ENCODE measurements at regions not wholly inside any gene's neighbourhood (a gene's known extent, or its start where the extent isn't known, plus 50 kb on each side); places are given as distances from the start of the nearest gene placed in this dataset.

DNA sequence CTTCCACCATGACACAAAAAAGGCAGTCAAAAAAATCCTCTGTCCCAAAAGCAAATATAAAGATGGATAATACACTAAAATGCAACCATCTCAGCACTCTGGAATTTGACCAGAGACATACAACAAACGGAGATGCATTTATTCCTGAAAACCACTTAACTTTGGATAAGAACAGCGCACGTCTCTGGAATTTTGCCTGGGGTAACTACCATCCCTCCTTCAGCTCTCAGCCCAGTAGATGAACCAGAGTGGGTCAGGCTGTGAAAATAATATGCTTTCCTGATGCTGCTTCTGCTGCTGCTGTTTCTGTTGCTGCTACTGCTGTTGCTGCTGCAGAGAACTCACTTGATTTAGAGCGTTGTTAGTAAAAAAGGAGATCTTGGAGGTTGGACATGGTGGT, 133.8 kb upstream of the ACVR2A start:
- DNase-seq (ENCODE audit: low read depth), result no peak

DNA sequence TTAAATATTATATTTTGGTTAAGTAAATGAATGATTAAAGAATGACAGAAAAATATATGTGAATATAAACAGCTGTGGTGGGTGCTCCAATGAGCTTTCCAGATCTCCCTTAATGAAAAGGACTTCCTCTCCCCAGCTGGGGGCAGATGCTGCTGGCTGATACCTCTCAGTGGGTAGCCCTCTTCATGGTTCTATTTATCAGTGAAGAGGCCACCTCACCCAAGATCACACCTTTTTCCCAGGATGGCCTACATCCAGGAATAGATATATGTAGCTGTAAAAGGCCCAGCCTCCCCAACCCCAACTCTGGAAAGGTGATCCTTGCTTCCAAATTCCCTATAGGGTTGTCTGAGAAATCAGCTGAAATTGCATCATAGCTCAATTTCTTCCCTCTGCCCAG, 135.2 kb upstream of the ACVR2A start:
- no peak for DNase-seq (ENCODE audit: low read depth)

DNA sequence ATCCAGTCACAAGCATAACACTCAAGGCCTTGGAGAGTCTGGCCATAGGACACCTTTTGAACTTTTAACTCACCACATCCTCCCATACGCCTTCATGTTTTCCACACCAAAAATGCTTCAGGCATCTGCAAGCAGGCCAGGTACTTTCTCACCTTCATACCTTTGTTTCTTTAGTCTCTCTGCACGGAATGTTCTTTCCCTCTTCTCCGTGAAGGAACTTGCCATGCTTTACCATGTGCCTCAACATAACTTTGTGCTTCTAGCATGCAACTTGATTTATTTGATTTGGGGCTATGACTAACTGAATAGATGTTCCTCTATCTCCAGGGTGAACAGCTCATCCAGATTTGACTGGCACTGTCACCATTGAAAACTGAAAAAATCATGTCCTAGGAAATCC, 141.7 kb upstream of the ACVR2A start:
- no peak for DNase-seq (ENCODE audit: low read depth)

DNA sequence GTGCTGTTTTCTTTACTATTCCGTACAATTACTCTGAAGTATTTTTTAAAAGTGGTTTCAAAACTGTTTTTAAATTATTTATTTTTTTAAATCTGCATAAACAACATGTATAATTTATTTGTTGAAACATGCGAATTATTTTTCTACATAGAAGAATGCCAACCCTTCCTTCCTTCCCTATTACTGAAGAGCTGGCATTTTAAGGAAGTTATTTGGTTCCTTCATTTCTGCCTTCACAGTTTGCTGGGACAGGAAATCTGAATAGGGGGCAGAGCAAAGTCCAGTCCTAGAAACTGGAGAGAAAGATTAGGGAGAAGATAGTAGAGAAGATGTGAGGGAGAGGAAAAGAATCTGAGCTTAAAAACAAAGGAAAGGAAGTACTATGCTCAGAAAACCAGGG, 146.7 kb upstream of the ACVR2A start:
- DNase-seq (ENCODE audit: low read depth), result no peak

DNA sequence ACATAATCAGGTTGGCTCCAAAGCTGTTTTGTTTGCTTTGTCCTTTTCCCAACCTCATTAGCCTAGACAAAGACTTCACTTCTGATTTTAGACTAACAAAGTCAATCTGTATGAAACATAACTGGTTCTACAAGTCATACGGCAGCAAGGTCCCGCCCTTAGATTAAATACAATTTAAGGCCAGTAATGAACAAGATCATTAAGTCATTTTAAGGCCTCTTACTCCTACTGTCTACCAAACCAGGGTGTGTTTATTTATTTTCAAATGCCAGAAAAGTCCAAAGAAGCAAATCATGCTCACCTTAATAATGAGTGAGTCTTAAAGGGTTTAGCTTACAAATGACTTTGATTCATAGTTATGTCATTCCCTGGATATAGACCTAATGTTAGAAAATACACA, 148.4 kb upstream of the ACVR2A start:
- no peak for DNase-seq (ENCODE audit: low read depth)

DNA sequence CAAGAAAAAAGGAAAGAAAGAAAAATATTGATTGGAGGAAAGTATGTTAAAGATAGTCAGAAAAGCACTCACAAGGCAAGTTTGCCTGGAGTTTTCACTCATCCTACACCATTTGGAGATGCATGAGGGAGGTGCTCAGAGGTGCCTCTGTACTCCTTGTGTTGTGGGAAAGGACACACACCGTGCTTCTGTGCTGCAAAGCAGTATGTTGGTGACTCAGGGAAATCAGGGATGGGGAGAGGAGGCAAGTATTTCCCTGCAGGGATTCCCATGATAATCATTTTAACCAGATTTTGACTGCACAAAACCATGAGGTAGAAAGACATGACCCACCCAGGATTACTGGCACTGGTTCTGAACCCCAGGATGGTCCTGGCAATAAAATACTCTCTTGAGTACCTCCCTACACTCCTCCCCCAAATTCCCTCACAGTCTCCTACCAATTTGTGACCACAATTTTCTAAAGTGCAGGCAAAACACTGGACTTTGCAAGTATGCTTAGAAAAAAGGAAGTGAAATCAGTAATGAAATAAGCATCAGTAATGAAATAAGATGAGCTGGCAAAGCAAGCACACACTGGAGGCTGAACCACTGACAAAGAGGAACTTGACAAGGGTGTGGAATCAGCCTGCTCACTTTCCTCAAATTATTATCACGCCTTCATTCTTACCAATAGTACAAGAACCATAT, 155.5 kb upstream of the ACVR2A start:
- DNase-seq (ENCODE audit: low read depth), result no peak

DNA sequence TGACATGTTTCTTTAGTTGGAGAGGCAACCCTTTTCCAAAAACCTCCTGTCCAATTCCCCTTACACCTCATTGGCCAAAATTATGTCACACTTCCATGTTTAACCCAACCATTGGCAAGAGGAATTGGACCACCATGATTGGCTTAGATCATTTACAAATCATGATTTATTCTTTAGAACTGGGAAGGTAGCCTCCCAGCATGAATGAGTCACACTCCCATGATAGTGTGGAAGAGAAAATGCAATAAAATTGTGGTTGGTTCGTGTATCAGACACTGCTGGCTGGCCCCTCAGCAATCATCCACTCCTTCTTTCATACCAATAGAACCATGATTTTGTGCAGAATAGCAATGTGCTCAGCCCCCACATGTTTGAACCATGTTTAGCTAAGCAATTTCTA, 156.6 kb upstream of the ACVR2A start:
- DNase-seq (ENCODE audit: low read depth), result no peak

DNA sequence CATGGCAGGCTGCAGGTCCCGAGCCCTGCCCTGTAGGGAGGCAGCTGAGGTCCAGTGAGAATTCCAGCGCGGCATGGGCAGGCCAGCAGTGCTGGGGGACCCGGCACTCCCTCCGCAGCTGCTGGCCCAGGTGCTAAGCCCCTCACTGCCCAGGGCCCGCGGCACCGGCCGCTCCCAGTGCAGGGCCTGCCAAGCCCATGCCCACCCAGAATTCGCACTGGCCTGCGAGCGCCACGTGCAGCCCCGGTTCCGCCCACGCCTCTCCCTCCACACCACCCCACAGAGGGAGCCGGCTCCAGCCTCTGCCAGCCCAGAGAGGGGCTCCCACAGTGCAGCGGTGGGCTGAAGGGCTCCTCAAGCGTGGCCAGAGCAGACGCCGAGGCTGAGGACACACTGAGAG, 158.5 kb upstream of the ACVR2A start:
- no peak for DNase-seq (ENCODE audit: low read depth)

DNA sequence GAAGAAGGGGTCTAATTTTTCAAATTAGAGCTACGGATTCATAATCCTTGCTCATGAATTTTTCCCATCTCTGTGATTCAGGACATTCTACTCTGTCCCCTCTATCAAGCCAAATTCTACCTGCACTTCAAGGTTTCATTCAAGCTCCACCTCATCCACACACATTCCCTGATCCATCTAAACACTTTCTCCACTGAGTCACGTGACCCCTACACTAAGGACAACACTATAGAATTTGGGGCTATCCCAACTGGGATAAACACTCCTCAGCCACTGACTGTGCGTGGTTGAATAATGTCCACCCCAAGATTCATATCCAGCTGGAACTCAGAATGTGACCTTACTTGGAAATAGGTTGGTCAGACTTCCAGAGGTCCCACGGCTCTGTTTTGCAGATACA, 159.9 kb upstream of the ACVR2A start:
- no peak for DNase-seq (ENCODE audit: low read depth)

DNA sequence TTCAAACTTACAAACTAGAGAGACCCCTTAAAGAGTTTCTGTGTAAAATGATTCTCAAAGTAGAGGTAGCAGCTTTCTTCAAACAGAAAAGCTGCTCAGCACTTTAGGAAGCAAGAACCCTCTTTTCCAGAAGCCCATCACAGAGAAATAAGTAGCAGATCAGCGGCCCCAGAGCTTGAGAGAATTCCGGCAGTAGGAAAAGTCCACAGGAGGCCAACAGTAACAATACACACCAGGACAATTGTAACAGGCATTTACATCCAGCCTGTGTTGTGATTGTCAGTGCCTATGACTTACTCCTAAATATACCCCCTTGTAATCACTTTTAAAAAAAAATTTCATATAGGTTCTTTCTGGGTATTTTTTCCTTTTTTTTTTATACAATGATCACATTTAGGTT, 161.4 kb upstream of the ACVR2A start:
- no peak for DNase-seq (ENCODE audit: low read depth)

DNA sequence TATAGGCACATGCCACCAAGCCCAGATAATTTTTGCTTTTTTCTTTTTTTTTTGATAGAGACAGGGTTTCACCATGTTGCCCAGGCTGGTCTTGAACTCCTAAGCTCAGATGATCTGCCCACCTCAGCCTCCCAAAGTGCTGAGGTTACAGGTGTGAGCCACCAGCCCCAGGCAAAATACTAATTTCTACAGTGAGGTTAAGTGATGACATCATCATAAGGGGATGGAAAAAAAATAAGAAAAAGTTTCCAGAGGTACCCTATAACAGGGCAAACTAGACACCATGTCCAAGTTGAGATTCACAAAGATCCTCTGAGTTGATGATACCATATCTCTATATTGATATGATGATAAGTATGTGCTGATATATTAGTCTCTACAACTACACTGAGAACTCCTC, 163.7 kb upstream of the ACVR2A start:
- DNase-seq (ENCODE audit: low read depth), result no peak

DNA sequence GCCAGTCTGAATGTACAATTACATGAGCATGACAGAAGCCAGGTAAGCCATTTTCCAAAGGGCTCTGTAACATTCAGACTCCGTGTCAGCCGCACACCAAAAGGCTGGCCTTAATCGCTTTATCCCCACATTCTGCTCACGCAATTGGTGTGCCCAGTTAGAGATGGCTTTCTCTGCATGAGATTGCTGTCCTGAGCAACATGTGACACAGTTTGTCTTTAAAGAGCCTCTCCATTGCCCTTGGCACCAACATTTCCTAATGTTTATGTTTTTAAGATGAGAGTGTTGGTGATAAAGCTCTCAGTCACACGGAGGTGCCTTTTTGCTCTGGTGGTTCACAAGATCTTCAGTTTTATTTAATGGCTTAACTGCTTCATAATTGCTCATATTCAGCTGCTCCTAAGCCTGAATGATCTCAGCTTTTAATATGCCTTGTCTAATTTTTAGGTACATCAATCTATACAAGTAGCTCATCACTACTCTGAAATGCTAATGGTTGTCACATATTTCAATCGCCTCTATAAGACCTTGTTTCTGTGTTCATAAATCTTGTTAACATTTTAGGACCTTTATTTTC, 164.8 kb upstream of the ACVR2A start:
- DNase-seq (ENCODE audit: low read depth), result no peak

DNA sequence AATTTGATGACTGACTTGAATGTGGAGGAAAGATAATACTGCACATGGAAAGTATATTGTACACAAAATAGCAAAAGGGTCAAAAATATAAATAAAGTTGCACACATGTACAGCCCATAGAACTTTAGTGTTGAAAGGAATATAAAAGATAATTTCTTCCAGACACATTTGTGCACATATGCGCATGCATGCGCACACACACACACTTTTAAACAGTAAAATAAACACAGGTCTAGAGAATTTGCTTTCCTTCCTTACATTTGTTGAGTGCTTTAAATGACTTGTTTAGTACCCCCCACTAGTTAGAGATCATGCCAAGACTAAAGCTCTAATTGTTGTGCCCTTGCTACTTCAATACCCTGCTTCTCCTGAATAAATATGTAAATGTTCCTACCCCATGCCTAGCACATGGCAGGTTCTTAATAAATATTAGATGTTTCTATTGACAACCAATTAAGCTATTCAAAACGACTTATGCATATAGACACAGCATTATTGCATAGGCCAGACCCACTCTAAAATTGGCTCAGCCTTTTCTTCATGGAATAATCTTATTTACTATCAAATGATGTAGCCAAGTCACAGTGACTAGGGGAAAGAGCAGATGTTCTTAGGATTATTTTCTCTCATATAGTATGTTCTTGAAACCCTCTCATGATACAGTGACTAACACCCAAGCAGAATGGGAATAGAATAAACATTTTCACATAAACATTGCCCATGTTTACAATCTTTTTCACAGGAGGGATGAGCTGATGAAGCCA, 165.5 kb upstream of the ACVR2A start:
- no peak for DNase-seq (ENCODE audit: low read depth)

DNA sequence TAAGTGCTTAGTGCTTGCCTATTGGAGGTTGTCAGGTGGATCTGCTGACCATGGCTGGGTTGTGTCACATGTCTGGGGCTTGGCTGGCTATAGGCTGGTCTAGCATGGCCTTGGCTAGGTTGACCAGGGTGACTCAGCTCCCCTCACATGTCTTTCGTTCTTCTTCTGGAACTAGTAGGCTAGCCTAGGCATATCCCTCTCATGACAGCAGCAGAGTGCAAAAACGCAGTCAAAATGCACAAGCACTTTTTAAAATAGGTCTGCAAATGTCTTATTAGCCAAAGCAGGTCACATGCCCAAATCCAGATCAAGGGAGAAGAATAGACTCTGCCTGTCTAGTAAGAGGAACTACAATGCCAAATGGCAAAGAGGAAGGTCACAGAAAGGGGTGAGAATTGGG, 179.7 kb upstream of the ACVR2A start:
- DNase-seq (ENCODE audit: low read depth), result no peak

DNA sequence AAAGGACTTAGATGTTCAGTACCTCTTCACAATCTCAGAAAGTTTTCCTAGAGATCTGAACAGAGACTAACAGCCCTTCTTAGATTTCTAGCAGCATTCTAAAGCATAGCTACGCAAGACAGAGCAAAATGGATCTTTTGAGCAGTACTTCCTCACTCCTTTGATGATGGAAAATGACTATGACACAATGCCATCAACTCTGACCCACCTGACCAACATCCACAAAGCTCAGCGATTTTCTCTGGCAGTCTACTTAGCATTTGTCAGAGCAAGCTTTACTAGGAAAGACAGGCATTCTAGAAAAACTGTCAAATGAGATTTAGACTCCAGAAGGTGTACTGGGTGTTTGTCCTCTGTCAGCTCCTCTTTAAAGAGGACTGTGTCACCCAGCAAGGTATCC, 180.9 kb upstream of the ACVR2A start:
- no peak for DNase-seq (ENCODE audit: low read depth)

DNA sequence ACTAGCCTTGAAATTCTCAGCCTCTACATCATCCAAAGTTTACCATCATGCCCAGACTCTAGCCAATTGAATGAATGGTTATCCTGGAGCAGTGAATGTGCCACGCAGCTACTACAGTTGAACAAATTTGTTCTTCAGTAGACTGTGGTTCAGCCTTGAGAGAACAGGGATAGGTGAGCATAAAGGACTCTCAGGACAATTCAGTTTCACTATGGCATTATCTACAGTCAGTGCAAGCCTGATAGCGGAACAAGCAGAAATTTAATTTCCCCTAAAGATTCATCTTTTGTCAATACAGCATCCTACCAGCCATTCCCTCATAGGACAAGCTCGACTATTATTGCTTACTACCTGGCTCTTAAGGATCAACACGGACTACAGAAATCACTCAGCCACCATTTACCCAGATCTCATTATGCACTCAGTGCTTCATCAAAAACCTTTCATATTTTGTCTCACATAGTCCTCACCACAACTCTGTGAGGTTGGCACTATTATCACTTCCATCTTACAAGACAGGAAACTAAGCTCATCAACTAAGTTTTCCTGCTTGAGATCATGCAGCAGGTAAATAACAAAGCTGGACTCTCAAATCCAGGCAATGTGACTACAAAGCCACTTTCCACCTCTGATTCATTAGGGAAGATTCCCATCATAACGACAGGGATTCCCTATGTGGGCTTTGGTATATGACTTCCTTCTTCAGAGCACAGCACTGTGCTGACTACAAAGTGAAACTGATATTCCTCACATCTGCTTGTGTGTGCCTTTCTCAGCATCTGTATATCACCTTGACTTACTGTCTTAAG, 181.5 kb upstream of the ACVR2A start:
- DNase-seq (ENCODE audit: low read depth), result no peak

DNA sequence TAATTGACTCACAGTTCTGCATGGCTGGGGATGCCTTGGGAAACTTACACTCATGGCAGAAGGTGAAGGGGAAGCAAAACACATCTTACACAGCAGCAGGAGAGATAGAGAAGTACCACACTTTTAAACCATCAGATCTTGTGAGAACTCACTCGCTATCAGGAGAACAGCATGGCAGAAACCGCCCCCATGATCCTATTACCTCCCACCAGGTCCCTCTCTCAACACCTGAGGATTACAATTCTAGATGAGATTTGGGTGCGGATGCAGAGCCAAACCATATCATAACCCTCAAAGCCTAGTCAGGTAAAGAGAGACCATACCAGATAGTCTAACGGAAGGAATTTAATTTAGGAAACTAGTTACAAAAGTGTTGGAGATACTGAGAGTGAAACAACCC, 182.6 kb upstream of the ACVR2A start:
- DNase-seq (ENCODE audit: low read depth), result no peak

DNA sequence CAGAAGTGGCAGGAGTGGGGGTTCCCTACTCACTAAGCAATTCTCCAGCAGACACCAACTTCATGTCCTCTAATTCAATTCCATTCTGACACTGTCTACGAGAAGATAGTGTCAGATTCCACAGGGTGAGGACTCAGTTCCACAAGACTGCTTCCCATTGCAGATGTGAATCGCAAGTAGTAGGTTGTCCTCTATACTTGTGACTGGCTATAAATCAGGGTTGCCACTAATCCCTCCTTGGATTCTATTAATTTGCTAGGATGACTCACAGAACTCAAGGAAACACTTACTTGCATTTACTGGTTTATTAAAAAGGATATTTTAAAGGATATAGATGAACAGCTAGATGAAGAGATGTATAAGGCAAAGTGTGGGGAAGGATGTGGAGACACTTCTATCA, 184.1 kb upstream of the ACVR2A start:
- no peak for DNase-seq (ENCODE audit: low read depth)

DNA sequence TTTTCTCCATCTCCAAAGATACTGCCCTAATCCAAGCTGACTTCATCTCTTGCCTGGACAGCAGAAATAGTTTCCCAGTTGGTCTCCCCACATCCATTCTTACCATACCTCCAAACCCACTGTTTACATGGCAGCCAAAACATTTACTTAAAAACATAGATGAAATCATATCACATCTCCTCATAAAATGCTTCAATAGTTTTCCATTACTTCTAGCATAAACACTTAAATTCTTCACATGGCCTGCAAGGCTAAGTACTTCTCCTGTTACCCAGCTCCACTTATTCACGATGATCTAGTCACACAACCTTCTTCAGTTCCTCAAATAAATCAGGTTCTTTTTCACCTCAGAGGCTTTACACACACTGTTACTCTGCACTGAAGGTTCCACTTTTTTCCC, 185.8 kb upstream of the ACVR2A start:
- no peak for DNase-seq (ENCODE audit: low read depth)

DNA sequence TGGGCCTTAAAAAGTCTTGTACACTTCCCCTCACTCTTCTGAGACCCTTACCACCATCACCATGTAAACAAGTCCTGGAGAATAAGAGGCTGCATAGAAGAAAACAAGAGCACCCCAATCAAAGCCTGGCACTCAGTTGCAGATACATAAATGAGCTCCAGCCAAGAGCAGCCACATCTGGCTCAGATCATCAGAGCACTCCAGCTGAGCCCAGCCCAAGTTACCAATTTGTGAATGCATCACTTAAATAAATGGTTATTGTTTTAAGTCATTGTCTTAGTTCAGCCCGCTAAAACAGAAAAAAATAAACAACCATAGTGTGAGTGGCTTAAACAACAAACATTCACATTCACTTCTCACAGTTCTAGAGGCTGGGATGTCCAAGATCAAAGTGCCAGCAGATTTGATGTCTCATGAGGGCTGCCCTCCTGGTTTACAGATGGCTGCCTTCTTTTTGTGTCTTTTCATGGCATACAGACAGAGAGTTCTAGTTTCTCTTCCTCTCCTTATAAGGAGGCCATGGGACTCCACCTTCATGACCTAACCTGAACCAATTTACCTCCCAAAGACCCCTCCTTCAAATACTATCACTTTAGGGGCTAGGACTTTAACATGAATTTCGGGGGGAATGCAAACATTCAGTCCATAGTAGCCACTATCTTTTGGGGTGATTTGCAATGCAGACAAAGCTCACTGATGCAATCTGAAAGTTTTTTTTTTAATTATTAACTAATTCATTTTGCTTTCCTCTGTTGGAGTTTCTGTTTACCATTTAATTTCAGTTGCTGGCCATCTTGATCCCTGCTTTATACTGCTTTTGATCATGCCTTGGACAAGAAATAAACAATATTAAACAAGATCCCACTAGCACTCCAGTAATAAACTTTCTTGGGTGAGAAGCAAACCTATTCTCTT, 187.5 kb upstream of the ACVR2A start:
- no peak for DNase-seq (ENCODE audit: low read depth)

DNA sequence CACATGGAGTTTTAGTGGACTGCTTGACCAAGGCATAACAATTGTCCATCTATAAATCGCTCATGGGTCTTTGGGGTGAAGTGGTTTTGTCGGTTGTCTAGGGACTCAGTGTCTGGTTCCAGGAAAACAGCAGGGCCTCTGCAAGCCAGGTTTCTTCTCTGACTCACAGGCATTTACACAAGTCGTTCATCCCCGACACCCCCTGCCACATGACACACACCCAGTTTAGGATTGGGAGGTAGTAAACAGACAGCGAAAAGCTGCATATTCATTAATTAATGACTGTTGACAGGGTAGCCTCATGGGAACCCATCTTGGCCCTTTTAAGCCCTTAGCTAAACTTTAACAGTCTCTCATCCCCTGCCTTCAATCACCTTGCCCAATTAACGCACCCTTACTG, 194.8 kb upstream of the ACVR2A start:
- DNase-seq (ENCODE audit: low read depth), result no peak

DNA sequence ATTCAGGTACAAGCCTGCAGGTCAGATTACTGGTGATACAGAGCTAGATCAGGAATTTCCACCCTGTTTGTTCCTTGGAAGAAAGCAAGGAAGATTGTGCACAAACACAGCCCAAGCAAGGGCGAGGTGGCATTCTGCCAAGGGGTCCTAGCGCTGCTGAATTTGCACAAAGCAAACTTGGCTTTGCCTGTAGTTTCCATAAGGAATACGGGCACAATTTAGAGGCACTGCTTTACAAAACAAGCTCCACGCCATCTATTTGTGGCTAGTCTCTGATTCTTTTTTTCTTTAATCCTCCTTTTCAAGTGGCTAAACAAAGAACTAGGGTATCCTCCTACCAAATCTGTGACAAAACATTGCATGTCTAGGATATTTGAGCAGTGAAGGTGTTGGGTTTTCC, 195.5 kb upstream of the ACVR2A start:
- DNase-seq (ENCODE audit: low read depth), result no peak

All from stimulated activated CD8-positive, alpha-beta memory T cell treated with anti-CD3 and anti-CD28 coated beads, Interleukin-4, amount 100 ng/mL, for 24 hours (primary cell).